ENCODE measurements at regions not wholly inside any gene's neighbourhood (a gene's known extent, or its start where the extent isn't known, plus 50 kb on each side); places are given as distances from the start of the nearest gene placed in this dataset.

- Histone ChIP-seq H3K36me3 (ENCODE audit: low read depth) (no peaks in the 10 kb centered on the region), H3K4me3 (no peak overlapping the region), H3K9me3 (no peaks in the 10 kb centered on the region), H3K4me1 (ENCODE audit: low read depth) (no peaks in the 10 kb centered on the region)
- no peak for ATAC-seq
- intact Hi-C loops (cut with DNase I, micrococcal nuclease), result loop anchor here in 1 of 2 donors (10.0 kb wide), 1 partner anchor 169 kb away; no protein-coding TSS in a partner anchor
- DNase-seq, result no peak
- TF ChIP-seq, protein P1, sequence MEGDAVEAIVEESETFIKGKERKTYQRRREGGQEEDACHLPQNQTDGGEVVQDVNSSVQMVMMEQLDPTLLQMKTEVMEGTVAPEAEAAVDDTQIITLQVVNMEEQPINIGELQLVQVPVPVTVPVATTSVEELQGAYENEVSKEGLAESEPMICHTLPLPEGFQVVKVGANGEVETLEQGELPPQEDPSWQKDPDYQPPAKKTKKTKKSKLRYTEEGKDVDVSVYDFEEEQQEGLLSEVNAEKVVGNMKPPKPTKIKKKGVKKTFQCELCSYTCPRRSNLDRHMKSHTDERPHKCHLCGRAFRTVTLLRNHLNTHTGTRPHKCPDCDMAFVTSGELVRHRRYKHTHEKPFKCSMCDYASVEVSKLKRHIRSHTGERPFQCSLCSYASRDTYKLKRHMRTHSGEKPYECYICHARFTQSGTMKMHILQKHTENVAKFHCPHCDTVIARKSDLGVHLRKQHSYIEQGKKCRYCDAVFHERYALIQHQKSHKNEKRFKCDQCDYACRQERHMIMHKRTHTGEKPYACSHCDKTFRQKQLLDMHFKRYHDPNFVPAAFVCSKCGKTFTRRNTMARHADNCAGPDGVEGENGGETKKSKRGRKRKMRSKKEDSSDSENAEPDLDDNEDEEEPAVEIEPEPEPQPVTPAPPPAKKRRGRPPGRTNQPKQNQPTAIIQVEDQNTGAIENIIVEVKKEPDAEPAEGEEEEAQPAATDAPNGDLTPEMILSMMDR (IDR thresholded peaks at IDR 0.05), result no peak
These were observed 49.9 kb upstream of the C5orf46 start for GRCh38 chr5:147956064-147956841.
